Fibroblast of the aortic adventitia (primary cell): ENCODE measurements at regions not wholly inside any gene's neighbourhood (a gene's known extent, or its start where the extent isn't known, plus 50 kb on each side); places are given as distances from the start of the nearest gene placed in this dataset.

ENCODE experiments used
- DNase-seq: peaks from one replicate; pipeline ENCODE4 v3.0.0-alpha.2; 2010; ENCODE audit warnings: low read depth
- H3K4me3 ChIP-seq: 2 replicates; pipeline ENCODE4 v1.5.1; 2011; ENCODE audit warnings: low read depth, mild to moderate bottlenecking, control low read depth, low read length, moderate library complexity
- TF ChIP-seq, protein P1 (sequence below): IDR thresholded peaks from 2 replicates; pipeline ENCODE4 v1.5.1; 2011; ENCODE audit warnings: mild to moderate bottlenecking, low read length, control low read depth, inconsistent platforms; ENCODE audit not compliant: insufficient read depth

DNA sequence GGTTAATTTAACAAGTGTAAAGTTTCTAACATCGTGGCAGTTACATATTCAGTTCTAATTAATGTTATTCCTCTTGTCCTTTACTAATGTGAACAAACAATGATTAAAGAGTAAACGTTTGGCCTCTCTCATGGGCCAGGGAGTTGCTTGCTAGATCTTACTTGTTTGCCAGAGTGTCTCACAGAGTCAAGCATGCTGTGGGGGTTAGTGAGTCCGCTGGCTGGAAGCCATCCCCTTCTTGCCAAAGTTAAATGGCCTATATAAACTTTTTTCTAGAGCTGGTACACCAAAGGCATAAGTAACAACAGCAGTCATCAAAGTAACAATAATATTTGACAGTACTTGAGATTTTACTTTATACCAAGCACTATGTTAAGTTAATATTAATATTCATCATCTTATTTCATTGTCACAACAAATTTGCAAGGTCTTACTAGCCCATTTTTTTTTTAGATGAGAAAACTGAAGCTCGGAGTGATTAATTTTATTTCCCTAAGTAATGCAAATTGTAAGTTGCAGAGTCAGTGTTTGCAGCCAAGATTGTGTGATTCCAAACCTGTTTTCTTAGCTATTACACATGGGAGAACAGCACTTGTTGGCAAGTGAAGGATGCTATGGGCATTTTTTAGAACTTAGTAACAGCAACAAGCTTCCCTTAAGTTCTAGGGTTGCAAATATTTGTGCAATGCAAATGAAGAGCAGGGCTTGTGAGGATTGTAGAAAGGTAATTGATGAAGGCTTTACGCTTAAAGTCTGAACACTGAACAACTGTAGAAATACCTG is 224.5 kb downstream of the RFPL4B start:
- TF ChIP-seq, protein P1, sequence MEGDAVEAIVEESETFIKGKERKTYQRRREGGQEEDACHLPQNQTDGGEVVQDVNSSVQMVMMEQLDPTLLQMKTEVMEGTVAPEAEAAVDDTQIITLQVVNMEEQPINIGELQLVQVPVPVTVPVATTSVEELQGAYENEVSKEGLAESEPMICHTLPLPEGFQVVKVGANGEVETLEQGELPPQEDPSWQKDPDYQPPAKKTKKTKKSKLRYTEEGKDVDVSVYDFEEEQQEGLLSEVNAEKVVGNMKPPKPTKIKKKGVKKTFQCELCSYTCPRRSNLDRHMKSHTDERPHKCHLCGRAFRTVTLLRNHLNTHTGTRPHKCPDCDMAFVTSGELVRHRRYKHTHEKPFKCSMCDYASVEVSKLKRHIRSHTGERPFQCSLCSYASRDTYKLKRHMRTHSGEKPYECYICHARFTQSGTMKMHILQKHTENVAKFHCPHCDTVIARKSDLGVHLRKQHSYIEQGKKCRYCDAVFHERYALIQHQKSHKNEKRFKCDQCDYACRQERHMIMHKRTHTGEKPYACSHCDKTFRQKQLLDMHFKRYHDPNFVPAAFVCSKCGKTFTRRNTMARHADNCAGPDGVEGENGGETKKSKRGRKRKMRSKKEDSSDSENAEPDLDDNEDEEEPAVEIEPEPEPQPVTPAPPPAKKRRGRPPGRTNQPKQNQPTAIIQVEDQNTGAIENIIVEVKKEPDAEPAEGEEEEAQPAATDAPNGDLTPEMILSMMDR: no peak
- no peak overlapping the region for H3K4me3 ChIP-seq
- DNase-seq: peak; percentile 58

GRCh38 chr6:112574190-112574589 is 227.1 kb downstream of the RFPL4B start:
- no peak for DNase-seq
- H3K4me3 ChIP-seq: no peak overlapping the region
- TF ChIP-seq, protein P1: no peak

- no peak for DNase-seq
- TF ChIP-seq, protein P1: no peak
- no peak overlapping the region for H3K4me3 ChIP-seq
These were observed 228.2 kb downstream of the RFPL4B start for GRCh38 chr6:112575309-112575834.

GRCh38 chr6:112576423-112576822 is 229.3 kb downstream of the RFPL4B start:
- H3K4me3 ChIP-seq: no peak overlapping the region
- TF ChIP-seq, protein P1: no peak
- DNase-seq: no peak

DNA sequence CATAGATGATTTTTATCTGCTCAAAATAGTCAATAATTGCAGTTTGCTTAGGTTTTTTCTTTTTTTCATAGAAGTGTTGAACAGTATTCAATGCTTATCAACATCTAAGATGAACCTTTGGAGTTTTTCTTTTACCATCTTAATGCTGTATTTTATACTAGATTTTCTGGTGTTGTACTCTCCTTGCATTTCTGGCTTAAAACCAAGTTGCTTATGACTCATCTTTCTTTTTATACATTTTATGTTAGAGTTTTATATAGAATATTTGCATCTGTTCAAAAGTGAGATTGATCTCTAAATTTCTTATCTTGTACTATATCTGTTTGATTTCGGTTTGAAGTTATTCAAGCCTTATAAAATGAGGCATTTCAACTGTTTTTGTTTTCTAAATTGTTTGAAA is 232.5 kb downstream of the RFPL4B start:
- TF ChIP-seq, protein P1: no peak
- DNase-seq: no peak

DNA sequence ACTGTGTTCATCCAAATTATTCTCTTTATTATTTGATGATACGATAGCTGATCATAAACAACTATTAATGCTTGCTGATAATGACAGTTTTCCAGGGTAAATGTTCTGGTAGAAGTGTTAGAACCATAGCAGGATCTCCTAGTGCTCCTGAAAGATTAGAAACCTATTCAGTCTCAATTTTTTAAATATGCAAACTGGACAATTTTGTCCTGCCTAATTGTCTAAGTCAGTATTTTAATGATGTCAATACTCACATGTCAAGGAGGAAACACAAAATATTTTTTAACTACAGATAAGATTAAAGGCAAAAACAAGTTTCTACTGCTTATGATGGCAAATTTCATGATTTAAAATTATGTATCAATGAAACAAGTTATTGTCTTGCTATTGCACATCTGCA is 233.9 kb downstream of the RFPL4B start:
- DNase-seq: no peak
- TF ChIP-seq, protein P1: no peak
- no peak overlapping the region for H3K4me3 ChIP-seq

More for the DNA sequence above, 232.5 kb downstream of the RFPL4B start:
- no peak overlapping the region for H3K4me3 ChIP-seq

GRCh38 chr6:112590326-112590725 is 243.2 kb downstream of the RFPL4B start:
- TF ChIP-seq, protein P1: no peak
- no peak for DNase-seq
- H3K4me3 ChIP-seq: no peak overlapping the region
